ENCODE measurements at regions not wholly inside any gene's neighbourhood (a gene's known extent, or its start where the extent isn't known, plus 50 kb on each side); places are given as distances from the start of the nearest gene placed in this dataset.

DNA sequence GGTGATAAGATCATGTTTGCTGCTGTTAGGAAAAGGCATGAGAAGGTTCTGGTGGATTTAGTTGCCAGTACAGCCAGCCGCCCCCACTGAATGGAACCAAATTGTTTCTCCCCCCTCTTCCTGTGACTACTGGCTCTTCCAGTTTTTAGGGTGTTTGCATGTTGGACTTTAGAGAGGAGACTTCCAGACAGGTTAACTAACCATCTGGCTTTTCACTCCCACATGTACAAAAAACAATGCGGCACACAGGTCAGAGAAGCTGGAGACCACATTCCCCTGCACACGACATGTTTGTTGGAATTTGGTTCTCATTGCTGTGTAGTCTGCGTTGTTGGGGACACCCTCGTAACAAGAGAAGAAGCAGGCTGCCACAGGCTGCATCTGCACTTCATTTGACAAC is 103.9 kb upstream of the TMEM132C start:
- no peaks in the 10 kb centered on the region for H3K9me3 ChIP-seq (ENCODE audit: insufficient read depth, low read depth)
- DNase-seq, result no peak
- H3K36me3 ChIP-seq (ENCODE audit: low read depth), result no peaks in the 10 kb centered on the region
- H3K27ac ChIP-seq, result no peak overlapping the region
- H3K79me2 ChIP-seq (ENCODE audit: low read depth), result no peaks in the 10 kb centered on the region
- ChIA-PET POLR2A (ENCODE audit: unreplicated experiment) (no interaction called here), CTCF (no interaction called here)
- no peaks in the 10 kb centered on the region for H3K4me1 ChIP-seq (replicated peaks; ENCODE audit: insufficient read depth)
- BruUV-seq (replicated peaks), result no TSS peak
- H3K9me2 ChIP-seq (ENCODE audit: insufficient read depth), result no peaks in the 10 kb centered on the region
- intact Hi-C loops (cut with micrococcal nuclease; ENCODE audit: unreplicated experiment), result no loop called here
- no peak overlapping the region for H3K4me3 ChIP-seq
- no peaks in the 10 kb centered on the region for H3K27me3 ChIP-seq (ENCODE audit: insufficient read depth, low read depth)
- TF ChIP-seq EZH2 (IDR thresholded peaks at IDR 0.05; ENCODE audit: low read depth), result no peak
- TF ChIP-seq, protein P1, sequence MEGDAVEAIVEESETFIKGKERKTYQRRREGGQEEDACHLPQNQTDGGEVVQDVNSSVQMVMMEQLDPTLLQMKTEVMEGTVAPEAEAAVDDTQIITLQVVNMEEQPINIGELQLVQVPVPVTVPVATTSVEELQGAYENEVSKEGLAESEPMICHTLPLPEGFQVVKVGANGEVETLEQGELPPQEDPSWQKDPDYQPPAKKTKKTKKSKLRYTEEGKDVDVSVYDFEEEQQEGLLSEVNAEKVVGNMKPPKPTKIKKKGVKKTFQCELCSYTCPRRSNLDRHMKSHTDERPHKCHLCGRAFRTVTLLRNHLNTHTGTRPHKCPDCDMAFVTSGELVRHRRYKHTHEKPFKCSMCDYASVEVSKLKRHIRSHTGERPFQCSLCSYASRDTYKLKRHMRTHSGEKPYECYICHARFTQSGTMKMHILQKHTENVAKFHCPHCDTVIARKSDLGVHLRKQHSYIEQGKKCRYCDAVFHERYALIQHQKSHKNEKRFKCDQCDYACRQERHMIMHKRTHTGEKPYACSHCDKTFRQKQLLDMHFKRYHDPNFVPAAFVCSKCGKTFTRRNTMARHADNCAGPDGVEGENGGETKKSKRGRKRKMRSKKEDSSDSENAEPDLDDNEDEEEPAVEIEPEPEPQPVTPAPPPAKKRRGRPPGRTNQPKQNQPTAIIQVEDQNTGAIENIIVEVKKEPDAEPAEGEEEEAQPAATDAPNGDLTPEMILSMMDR (conservative IDR thresholded peaks at IDR 0.05), result no peak
- no peak overlapping the region for H3K4me2 ChIP-seq
- H2AFZ ChIP-seq, result no peak overlapping the region
- H4K20me1 ChIP-seq (ENCODE audit: insufficient read depth), result no peaks in the 10 kb centered on the region
- no peaks in the 10 kb centered on the region for H3F3A ChIP-seq (ENCODE audit: insufficient read depth, low read depth)

DNA sequence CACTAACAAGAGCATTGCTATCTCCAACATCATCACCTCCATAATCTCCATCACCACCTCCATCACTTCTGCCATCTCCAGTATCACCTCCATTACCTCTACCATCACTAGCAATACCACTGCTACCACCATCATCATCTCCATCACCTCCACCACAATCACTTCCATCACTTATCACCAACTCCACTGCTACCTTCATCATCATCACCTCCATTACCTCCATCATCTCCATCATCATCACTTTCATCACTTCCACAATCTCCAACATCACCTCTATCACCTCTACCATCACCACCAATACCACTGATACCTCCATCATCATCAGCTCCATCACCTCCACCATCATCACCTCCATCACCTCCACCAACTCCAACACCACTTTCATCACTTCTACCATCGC is 102.4 kb upstream of the TMEM132C start:
- BruUV-seq (replicated peaks), result no TSS peak
- H3K9me3 ChIP-seq (ENCODE audit: insufficient read depth, low read depth), result no peaks in the 10 kb centered on the region
- H3K36me3 ChIP-seq (ENCODE audit: low read depth), result no peaks in the 10 kb centered on the region
- no peak overlapping the region for H3K27ac ChIP-seq
- H3K9me2 ChIP-seq (ENCODE audit: insufficient read depth), result no peaks in the 10 kb centered on the region
- no peaks in the 10 kb centered on the region for H4K20me1 ChIP-seq (ENCODE audit: insufficient read depth)
- ChIA-PET CTCF (no interaction called here), POLR2A (ENCODE audit: unreplicated experiment) (no interaction called here)
- no peaks in the 10 kb centered on the region for H3K27me3 ChIP-seq (ENCODE audit: insufficient read depth, low read depth)
- no peak overlapping the region for H3K4me2 ChIP-seq
- H3F3A ChIP-seq (ENCODE audit: insufficient read depth, low read depth), result no peaks in the 10 kb centered on the region
- H3K4me3 ChIP-seq, result no peak overlapping the region
- no peaks in the 10 kb centered on the region for H3K4me1 ChIP-seq (replicated peaks; ENCODE audit: insufficient read depth)
- TF ChIP-seq, protein P1 (conservative IDR thresholded peaks at IDR 0.05), result no peak
- TF ChIP-seq EZH2 (IDR thresholded peaks at IDR 0.05; ENCODE audit: low read depth), result no peak
- intact Hi-C loops (cut with micrococcal nuclease; ENCODE audit: unreplicated experiment), result no loop called here
- DNase-seq, result no peak
- H3K79me2 ChIP-seq (ENCODE audit: low read depth), result no peaks in the 10 kb centered on the region
- no peak overlapping the region for H2AFZ ChIP-seq

DNA sequence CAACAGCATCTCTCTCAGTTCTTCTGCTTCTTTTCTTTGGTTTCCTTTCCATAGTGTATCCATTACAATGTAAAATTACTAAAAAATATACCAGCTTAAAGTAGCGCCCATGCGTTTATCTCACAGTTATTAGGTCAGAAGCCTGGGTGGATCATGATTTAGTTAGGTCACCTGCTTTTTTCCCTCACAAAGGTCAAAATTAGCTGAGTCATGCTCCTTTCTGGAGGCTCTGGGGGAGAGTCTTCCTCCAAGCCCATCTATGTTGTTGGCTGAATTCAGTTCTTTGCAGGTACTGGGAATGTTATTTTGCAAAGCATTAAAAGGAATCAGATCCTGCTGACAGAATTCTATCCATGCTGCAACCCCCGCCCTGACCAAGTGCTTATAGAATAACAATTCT is 101.6 kb upstream of the TMEM132C start:
- Histone ChIP-seq H3K4me3 (no peak overlapping the region), H3K4me2 (no peak overlapping the region), H3F3A (ENCODE audit: insufficient read depth, low read depth) (no peaks in the 10 kb centered on the region), H3K79me2 (ENCODE audit: low read depth) (no peaks in the 10 kb centered on the region), H3K36me3 (ENCODE audit: low read depth) (no peaks in the 10 kb centered on the region), H2AFZ (no peak overlapping the region), H3K4me1 (replicated peaks; ENCODE audit: insufficient read depth) (no peaks in the 10 kb centered on the region), H3K9me3 (ENCODE audit: insufficient read depth, low read depth) (no peaks in the 10 kb centered on the region), H3K27me3 (ENCODE audit: insufficient read depth, low read depth) (no peaks in the 10 kb centered on the region), H3K9me2 (ENCODE audit: insufficient read depth) (no peaks in the 10 kb centered on the region), H3K27ac (no peak overlapping the region), H4K20me1 (ENCODE audit: insufficient read depth) (no peaks in the 10 kb centered on the region)
- no TSS peak for BruUV-seq (replicated peaks)
- TF ChIP-seq EZH2 (IDR thresholded peaks at IDR 0.05; ENCODE audit: low read depth), result no peak
- TF ChIP-seq, protein P1 (conservative IDR thresholded peaks at IDR 0.05), result no peak
- CTCF ChIA-PET, result no interaction called here
- DNase-seq, result no peak
- intact Hi-C loops (cut with micrococcal nuclease; ENCODE audit: unreplicated experiment), result no loop called here
- POLR2A ChIA-PET (ENCODE audit: unreplicated experiment), result no interaction called here
